Hepatocyte (in vitro differentiated cells): ENCODE measurements at regions not wholly inside any gene's neighbourhood (a gene's known extent, or its start where the extent isn't known, plus 50 kb on each side); places are given as distances from the start of the nearest gene placed in this dataset.

Experiments used
- DNase-seq: peaks from one replicate; pipeline ENCODE4 v3.0.0-alpha.2; 2016; ENCODE audit warnings: low spot score
- H2AFZ ChIP-seq: fragments of 200-600 bp; sonication (generic); 2 replicates; pipeline ENCODE4 v1.6.0; 2016; ENCODE audit warnings: antibody characterized with exemption, mild to moderate bottlenecking
- H3K27ac ChIP-seq: fragments of 200-600 bp; sonication (generic); 2 replicates; pipeline ENCODE4 v1.5.1; 2016; ENCODE audit warnings: mild to moderate bottlenecking
- H3K27me3 ChIP-seq: fragments of 200-600 bp; sonication (generic); 2 replicates; pipeline ENCODE4 v1.6.1; 2016
- H3K36me3 ChIP-seq: fragments of 200-600 bp; sonication (generic); replicated peaks from 2 replicates; pipeline ENCODE4 v1.5.1; 2016; ENCODE audit warnings: low read depth; ENCODE audit not compliant: insufficient read depth
- H3K4me1 ChIP-seq: fragments of 200-600 bp; sonication (generic); 2 replicates; pipeline ENCODE4 v1.5.1; 2016; ENCODE audit warnings: mild to moderate bottlenecking, moderate library complexity; ENCODE audit not compliant: insufficient read depth
- H3K4me2 ChIP-seq: fragments of 200-600 bp; sonication (generic); 2 replicates; pipeline ENCODE4 v1.6.0; 2016
- H3K4me3 ChIP-seq: fragments of 200-600 bp; sonication (generic); 2 replicates; pipeline ENCODE4 v1.5.1; 2016; ENCODE audit warnings: mild to moderate bottlenecking
- H3K79me2 ChIP-seq: fragments of 200-600 bp; sonication (generic); 2 replicates; pipeline ENCODE4 v1.6.0; 2017; ENCODE audit warnings: mild to moderate bottlenecking
- H3K9me2 ChIP-seq: fragments of 200-600 bp; sonication (generic); replicated peaks from 2 replicates; pipeline ENCODE4 v1.6.0; 2017; ENCODE audit warnings: mild to moderate bottlenecking; ENCODE audit not compliant: insufficient read depth
- H3K9me3 ChIP-seq: fragments of 200-600 bp; sonication (generic); 2 replicates; pipeline ENCODE4 v1.5.1; 2016; ENCODE audit warnings: low read depth, mild to moderate bottlenecking
- H4K20me1 ChIP-seq: fragments of 200-600 bp; sonication (generic); 2 replicates; pipeline ENCODE4 v1.6.0; 2016; ENCODE audit warnings: mild to moderate bottlenecking; ENCODE audit not compliant: insufficient read depth, poor library complexity, severe bottlenecking
- CTCF ChIP-seq: fragments of 200-600 bp; sonication (generic); IDR thresholded peaks from 2 replicates; pipeline ENCODE4 v1.5.1; 2016; ENCODE audit warnings: antibody characterized with exemption, mild to moderate bottlenecking; ENCODE audit not compliant: poor library complexity
- EZH2 ChIP-seq: fragments of 200-600 bp; sonication (generic); IDR thresholded peaks from 2 replicates; pipeline ENCODE4 v1.6.1; 2016; ENCODE audit warnings: antibody characterized with exemption, mild to moderate bottlenecking, borderline replicate concordance
- EZH2phosphoT487 ChIP-seq: fragments of 200-600 bp; sonication (generic); IDR thresholded peaks from one replicate; pipeline ENCODE4 v1.6.1; 2018; ENCODE audit warnings: antibody characterized with exemption, mild to moderate bottlenecking, low read depth, moderate library complexity; ENCODE audit not compliant: unreplicated experiment, severe bottlenecking
- WGBS: methylation state at CpG from one replicate; pipeline ENCODE4 v1.1.6; 2016; ENCODE audit warnings: low lambda C conversion rate; ENCODE audit errors: missing lambda C conversion rate; 5-methylcytosine and 5-hydroxymethylcytosine counted together

- Histone ChIP-seq H3K4me1 (no peaks in the 10 kb centered on the region), H2AFZ (no peak overlapping the region), H3K9me3 (no peaks in the 10 kb centered on the region), H4K20me1 (no peaks in the 10 kb centered on the region), H3K36me3 (no peaks in the 10 kb centered on the region), H3K9me2 (no peaks in the 10 kb centered on the region), H3K4me2 (no peak overlapping the region), H3K79me2 (no peaks in the 10 kb centered on the region), H3K27ac (no peak overlapping the region), H3K27me3 (no peaks in the 10 kb centered on the region), H3K4me3 (no peak overlapping the region)
- TF ChIP-seq EZH2phosphoT487 (no peak), CTCF (no peak), EZH2 (no peak)
- DNase-seq, result no peak
- WGBS, result 42% methylated on average over 2 of the region's 2 CpGs
Measured at GRCh38 chr5:40106847-40107246, 572.9 kb upstream of the PTGER4 start.

GRCh38 chr5:40098313-40098712 lies 581.4 kb upstream of the PTGER4 start:
- Histone ChIP-seq H3K27ac (no peak overlapping the region), H3K36me3 (no peaks in the 10 kb centered on the region), H3K9me2 (no peaks in the 10 kb centered on the region), H3K79me2 (no peaks in the 10 kb centered on the region), H2AFZ (no peak overlapping the region), H4K20me1 (no peaks in the 10 kb centered on the region), H3K9me3 (no peaks in the 10 kb centered on the region), H3K4me1 (no peaks in the 10 kb centered on the region), H3K4me3 (no peak overlapping the region), H3K27me3 (no peaks in the 10 kb centered on the region), H3K4me2 (no peak overlapping the region)
- no peak for TF ChIP-seq EZH2
- no peak for TF ChIP-seq CTCF
- no peak for TF ChIP-seq EZH2phosphoT487
- no peak for DNase-seq

- H3K9me2 ChIP-seq, result no peaks in the 10 kb centered on the region
- WGBS, result 81% methylated on average over 2 of the region's 2 CpGs
- peaks cover 4% of the 10 kb centered on the region for H3K9me3 ChIP-seq
- H3K4me1 ChIP-seq, result no peaks in the 10 kb centered on the region
- no peaks in the 10 kb centered on the region for H3K36me3 ChIP-seq
- H3K4me3 ChIP-seq, result no peak overlapping the region
- no peak for TF ChIP-seq EZH2
- no peak for TF ChIP-seq CTCF
- TF ChIP-seq EZH2phosphoT487, result no peak
- no peak overlapping the region for H3K27ac ChIP-seq
- no peaks in the 10 kb centered on the region for H3K27me3 ChIP-seq
- no peak overlapping the region for H3K4me2 ChIP-seq
- no peak for DNase-seq
- no peaks in the 10 kb centered on the region for H3K79me2 ChIP-seq
- H2AFZ ChIP-seq, result no peak overlapping the region
- H4K20me1 ChIP-seq, result no peaks in the 10 kb centered on the region
Measured at GRCh38 chr5:40093550-40093949, 586.2 kb upstream of the PTGER4 start.

- TF ChIP-seq CTCF (no peak), EZH2phosphoT487 (no peak), EZH2 (no peak)
- Histone ChIP-seq H4K20me1 (no peaks in the 10 kb centered on the region), H3K9me2 (no peaks in the 10 kb centered on the region), H3K9me3 (peaks cover 4% of the 10 kb centered on the region), H3K36me3 (no peaks in the 10 kb centered on the region), H3K4me2 (no peak overlapping the region), H3K79me2 (no peaks in the 10 kb centered on the region), H3K27me3 (no peaks in the 10 kb centered on the region), H2AFZ (no peak overlapping the region), H3K27ac (no peak overlapping the region), H3K4me3 (no peak overlapping the region), H3K4me1 (no peaks in the 10 kb centered on the region)
- DNase-seq, result no peak
Measured at GRCh38 chr5:40089269-40089668, 590.4 kb upstream of the PTGER4 start.
